HepG2 (cell line): ENCODE measurements at regions not wholly inside any gene's neighbourhood (a gene's known extent, or its start where the extent isn't known, plus 50 kb on each side); places are given as distances from the start of the nearest gene placed in this dataset.

Source experiments
- AHR ChIP-seq: IDR thresholded peaks from 2 replicates; pipeline ENCODE4 v1.6.1; 2018; ENCODE audit warnings: missing genetic modification reagents, missing compliant biosample characterization
- CSRNP1 ChIP-seq: sonication (generic); formaldehyde crosslinking; IDR thresholded peaks from 2 replicates; pipeline ENCODE4 v1.8.1; 2023; ENCODE audit warnings: mild to moderate bottlenecking, missing genetic modification reagents
- GMEB1 ChIP-seq: sonication (generic); formaldehyde crosslinking; IDR thresholded peaks from 2 replicates; pipeline ENCODE4 v1.5.1; 2020; ENCODE audit warnings: missing genetic modification reagents, mild to moderate bottlenecking, borderline replicate concordance
- PHF21A ChIP-seq: sonication (generic); formaldehyde crosslinking; IDR thresholded peaks from 2 replicates; pipeline ENCODE4 v1.5.0; 2020; ENCODE audit warnings: mild to moderate bottlenecking, missing genetic modification reagents
- RAD51 ChIP-seq: fragments of 450-650 bp; IDR thresholded peaks from 2 replicates; pipeline ENCODE4 v1.6.1; 2016; ENCODE audit warnings: borderline replicate concordance
- RXRA ChIP-seq: sonication (generic); formaldehyde crosslinking; IDR thresholded peaks from 2 replicates; pipeline ENCODE4 v1.5.1; 2020; ENCODE audit warnings: missing genetic modification reagents
- SATB2 ChIP-seq: sonication (generic); formaldehyde crosslinking; IDR thresholded peaks from 2 replicates; pipeline ENCODE4 v1.5.0; 2020; ENCODE audit warnings: missing genetic modification reagents
- TGIF2 ChIP-seq: IDR thresholded peaks from 2 replicates; pipeline ENCODE4 v1.6.1; 2016; ENCODE audit warnings: control low read depth, missing compliant biosample characterization
- TRIM24 ChIP-seq: sonication (generic); formaldehyde crosslinking; IDR thresholded peaks from 2 replicates; pipeline ENCODE4 v1.8.0; 2022; ENCODE audit warnings: mild to moderate bottlenecking, missing genetic modification reagents
- ZBTB7B ChIP-seq: sonication (generic); formaldehyde crosslinking; IDR thresholded peaks from 2 replicates; pipeline ENCODE4 v1.4.0; 2020; ENCODE audit warnings: missing genetic modification reagents
- ZNF3 ChIP-seq: IDR thresholded peaks from 2 replicates; pipeline ENCODE4 v1.7.0; 2017; ENCODE audit warnings: inconsistent platforms
- ZNF354B ChIP-seq: sonication (generic); formaldehyde crosslinking; IDR thresholded peaks from 2 replicates; pipeline ENCODE4 v1.8.0; 2022; ENCODE audit warnings: mild to moderate bottlenecking, missing genetic modification reagents
- ZNF362 ChIP-seq: sonication (generic); formaldehyde crosslinking; IDR thresholded peaks from 2 replicates; pipeline ENCODE4 v1.4.0; 2020; ENCODE audit warnings: missing genetic modification reagents, mild to moderate bottlenecking, borderline replicate concordance
- ZNF431 ChIP-seq: sonication (generic); formaldehyde crosslinking; IDR thresholded peaks from 2 replicates; pipeline ENCODE4 v1.9.0; 2022; ENCODE audit warnings: missing genetic modification reagents, low read depth, mild to moderate bottlenecking, borderline replicate concordance
- ZNF609 ChIP-seq: sonication (generic); formaldehyde crosslinking; IDR thresholded peaks from 2 replicates; pipeline ENCODE4 v1.4.0; 2020; ENCODE audit warnings: mild to moderate bottlenecking, missing genetic modification reagents, borderline replicate concordance
- ZNF740 ChIP-seq: sonication (generic); formaldehyde crosslinking; IDR thresholded peaks from 2 replicates; pipeline ENCODE4 v1.4.0; 2020; ENCODE audit warnings: missing genetic modification reagents
- ZNF782 ChIP-seq: sonication (generic); formaldehyde crosslinking; IDR thresholded peaks from 2 replicates; pipeline ENCODE4 v1.4.0; 2020; ENCODE audit warnings: missing genetic modification reagents, mild to moderate bottlenecking, borderline replicate concordance
- ZNF790 ChIP-seq: sonication (generic); formaldehyde crosslinking; IDR thresholded peaks from 2 replicates; pipeline ENCODE4 v1.8.0; 2022; ENCODE audit warnings: missing genetic modification reagents, mild to moderate bottlenecking, borderline replicate concordance
- ZSCAN12 ChIP-seq: sonication (generic); formaldehyde crosslinking; IDR thresholded peaks from 2 replicates; pipeline ENCODE4 v1.9.0; 2021; ENCODE audit warnings: mild to moderate bottlenecking, missing genetic modification reagents
- ZSCAN30 ChIP-seq: sonication (generic); formaldehyde crosslinking; IDR thresholded peaks from 2 replicates; pipeline ENCODE4 v1.5.0; 2020; ENCODE audit warnings: mild to moderate bottlenecking, missing genetic modification reagents

GRCh38 chr2:190812506-190813294 is 67.9 kb upstream of the GLS start (continued):
- TF ChIP-seq GMEB1 (CRISPR knock-in tag): no peak; the same call in 1 of the 2 replicates
- TF ChIP-seq ZBTB7B (CRISPR knock-in tag): no peak
- no peak for TF ChIP-seq RAD51
- peak; percentile 75; the same call in 1 of the 2 replicates for TF ChIP-seq PHF21A (CRISPR knock-in tag)
- 0 out of 2 replicates have a peak, but pooled peaks have one; percentile 58 for TF ChIP-seq CSRNP1 (CRISPR knock-in tag)
- TF ChIP-seq TGIF2 (CRISPR knock-in tag): no peak
- TF ChIP-seq ZNF354B (CRISPR knock-in tag): no peak
- TF ChIP-seq ZNF431 (CRISPR knock-in tag): 0 out of 2 replicates have a peak, but pooled peaks have one; percentile 51
- TF ChIP-seq ZNF790 (CRISPR knock-in tag): no peak
- TF ChIP-seq AHR (CRISPR knock-in tag): no peak
- no peak; the same call in 1 of the 2 replicates for TF ChIP-seq RXRA
- no peak for TF ChIP-seq SATB2 (CRISPR knock-in tag)
- no peak for TF ChIP-seq TRIM24 (CRISPR knock-in tag)
- TF ChIP-seq ZNF362 (CRISPR knock-in tag): no peak; the same call in 1 of the 2 replicates
- no peak for TF ChIP-seq ZNF3 (CRISPR knock-in tag)
- TF ChIP-seq ZSCAN30 (CRISPR knock-in tag): no peak
- TF ChIP-seq ZNF740 (CRISPR knock-in tag): no peak
- TF ChIP-seq ZNF782 (CRISPR knock-in tag): no peak
- 0 out of 2 replicates have a peak, but pooled peaks have one; percentile 30 for TF ChIP-seq ZNF609 (CRISPR knock-in tag)
- TF ChIP-seq ZSCAN12 (CRISPR knock-in tag): no peak
